NCI-H446 treated with DMSO at 0.1 percent for 48 hours (cell line): ENCODE measurements at regions not wholly inside any gene's neighbourhood (a gene's known extent, or its start where the extent isn't known, plus 50 kb on each side); places are given as distances from the start of the nearest gene placed in this dataset.
"Not testable (repeated sequence)": the region's sequence is repeated elsewhere in the genome, so short reads cannot be mapped to it uniquely, and the experiment has no call there.

Source experiments
- DNase-seq: peaks from one replicate; lab custom pipeline; 2025; lab: John Stamatoyannopoulos, UW

GRCh38 chr2:198628596-198628995 lies 824.2 kb downstream of the PLCL1 start:
- no peak for DNase-seq

- DNase-seq, result no peak
Measured at GRCh38 chr2:198622986-198623730, 818.8 kb downstream of the PLCL1 start.

- no peak for DNase-seq
Measured at GRCh38 chr2:198615972-198616371, 811.6 kb downstream of the PLCL1 start.

GRCh38 chr2:198611201-198611600 lies 806.8 kb downstream of the PLCL1 start:
- DNase-seq, result no peak

- DNase-seq, result no peak
Measured at GRCh38 chr2:198604599-198604998, 800.2 kb downstream of the PLCL1 start.

GRCh38 chr2:198602986-198603385 lies 798.6 kb downstream of the PLCL1 start:
- not testable (repeated sequence) for DNase-seq

GRCh38 chr2:198597648-198598047 lies 793.3 kb downstream of the PLCL1 start:
- DNase-seq, result no peak

- DNase-seq, result no peak
Measured at GRCh38 chr2:198596985-198597384, 792.6 kb downstream of the PLCL1 start.

- no peak for DNase-seq
Measured at GRCh38 chr2:198595721-198596120, 791.3 kb downstream of the PLCL1 start.

GRCh38 chr2:198591586-198591985 lies 787.2 kb downstream of the PLCL1 start:
- DNase-seq, result no peak

GRCh38 chr2:198587741-198588140 lies 783.3 kb downstream of the PLCL1 start:
- DNase-seq, result no peak

- no peak for DNase-seq
Measured at GRCh38 chr2:198587240-198587639, 782.8 kb downstream of the PLCL1 start.

- DNase-seq, result no peak
Measured at GRCh38 chr2:198571393-198571792, 767.0 kb downstream of the PLCL1 start.

- no peak for DNase-seq
Measured at GRCh38 chr2:198558176-198558575, 753.8 kb downstream of the PLCL1 start.

GRCh38 chr2:198546122-198546521 lies 741.7 kb downstream of the PLCL1 start:
- no peak for DNase-seq

GRCh38 chr2:198545411-198545810 lies 741.0 kb downstream of the PLCL1 start:
- DNase-seq, result no peak

- no peak for DNase-seq
Measured at GRCh38 chr2:198544461-198544860, 740.1 kb downstream of the PLCL1 start.

GRCh38 chr2:198534756-198535155 lies 730.4 kb downstream of the PLCL1 start:
- DNase-seq, result no peak

- DNase-seq, result no peak
Measured at GRCh38 chr2:198525211-198525969, 721.0 kb downstream of the PLCL1 start.

- DNase-seq, result no peak
Measured at GRCh38 chr2:198523710-198524109, 719.3 kb downstream of the PLCL1 start.

- DNase-seq, result no peak
Measured at GRCh38 chr2:198518935-198519334, 714.5 kb downstream of the PLCL1 start.

GRCh38 chr2:198517976-198518375 lies 713.6 kb downstream of the PLCL1 start:
- DNase-seq, result no peak

GRCh38 chr2:198508610-198509009 lies 704.2 kb downstream of the PLCL1 start:
- DNase-seq, result not testable (repeated sequence)
